NCI-H510A treated with DMSO at 0.1 percent for 48 hours (cell line): ENCODE measurements at regions not wholly inside any gene's neighbourhood (a gene's known extent, or its start where the extent isn't known, plus 50 kb on each side); places are given as distances from the start of the nearest gene placed in this dataset.
A peak's percentile ranks its signal among the peaks of the same experiment; 100 is the strongest.
"Not testable (repeated sequence)": the region's sequence is repeated elsewhere in the genome, so short reads cannot be mapped to it uniquely, and the experiment has no call there.

Experiments
- DNase-seq: peaks from one replicate; lab custom pipeline; 2025; lab: John Stamatoyannopoulos, UW

DNA sequence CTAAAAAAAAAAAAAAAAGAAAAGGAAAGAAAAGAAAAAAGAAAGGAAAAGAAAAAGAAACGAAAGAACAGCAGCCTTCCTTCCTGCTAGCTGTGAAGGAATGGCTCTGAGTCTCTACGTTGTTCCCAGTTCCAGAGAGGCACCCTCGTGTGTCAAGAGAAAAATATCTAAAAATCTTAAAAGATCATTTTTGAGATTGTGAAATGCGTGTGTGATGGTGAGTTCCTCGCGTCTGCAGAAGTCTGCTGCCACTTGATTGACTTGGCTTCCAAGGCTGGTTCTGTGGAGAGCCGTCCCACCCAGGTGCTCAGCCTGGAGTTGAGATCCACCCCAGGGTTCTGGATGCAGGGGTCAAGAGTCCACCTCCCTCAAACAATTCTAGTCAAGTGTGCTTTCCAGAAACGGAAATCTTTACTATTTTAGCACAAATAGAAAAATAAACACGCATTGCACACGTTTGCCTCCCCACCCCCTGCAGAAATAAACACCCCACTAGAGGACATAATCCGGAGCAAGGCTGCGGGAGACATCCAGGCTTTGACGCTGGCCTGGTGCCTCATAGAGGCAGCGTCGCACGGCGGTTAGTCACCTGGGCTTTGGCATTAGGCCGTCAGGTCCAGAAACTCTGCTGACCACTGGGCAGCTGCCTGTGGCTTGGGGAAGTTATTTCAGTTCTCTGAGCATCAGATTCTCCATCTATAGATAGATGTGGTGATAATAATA, 265.4 kb downstream of the FAM43A start:
- no peak for DNase-seq

DNA sequence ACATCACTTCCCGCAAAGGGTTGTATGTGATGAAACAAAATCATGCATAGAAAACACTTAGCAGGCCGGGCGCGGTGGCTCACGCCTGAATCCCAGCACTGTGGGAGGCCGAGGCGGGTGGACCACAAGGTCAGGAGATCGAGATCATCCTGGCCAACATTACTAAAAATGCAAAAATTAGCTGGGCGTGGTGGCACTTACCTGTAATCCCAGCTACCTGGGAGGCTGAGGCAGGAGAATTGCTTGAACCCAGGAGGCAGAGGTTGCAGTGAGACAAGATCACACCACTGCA, 265.9 kb downstream of the FAM43A start:
- DNase-seq, result not testable (repeated sequence)

DNA sequence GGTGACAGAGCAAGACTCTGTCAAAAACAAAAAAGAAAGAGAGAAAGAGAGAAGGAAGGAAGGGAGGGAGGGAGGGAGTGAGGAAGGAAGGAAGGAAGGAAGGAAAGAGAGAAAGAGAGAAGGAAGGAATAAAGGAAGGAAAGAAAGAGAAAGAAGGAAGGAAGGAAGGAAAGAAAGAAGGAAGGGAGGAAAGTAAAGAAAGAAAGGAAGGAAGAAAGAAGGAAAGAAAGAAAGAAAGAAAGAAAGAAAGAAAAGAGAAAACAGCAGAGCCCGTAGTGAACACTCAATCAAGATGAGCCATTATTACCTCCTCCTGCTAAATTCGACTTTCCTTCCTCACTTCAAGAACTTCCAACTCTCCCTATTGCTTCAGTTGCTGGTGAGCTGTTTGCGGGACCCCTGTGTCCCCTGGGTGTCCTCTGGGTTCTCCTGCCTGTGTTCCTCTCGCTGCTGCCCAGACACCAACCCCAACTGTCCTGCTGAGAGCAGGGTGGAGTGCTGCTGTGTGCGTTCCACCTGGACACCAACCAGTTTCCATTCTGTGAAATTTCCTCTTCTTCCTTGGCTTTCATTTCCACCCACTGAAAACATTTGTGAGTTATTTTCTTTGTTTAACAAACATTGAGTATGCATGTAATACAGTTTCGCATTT, 266.4 kb downstream of the FAM43A start:
- DNase-seq, result no peak

DNA sequence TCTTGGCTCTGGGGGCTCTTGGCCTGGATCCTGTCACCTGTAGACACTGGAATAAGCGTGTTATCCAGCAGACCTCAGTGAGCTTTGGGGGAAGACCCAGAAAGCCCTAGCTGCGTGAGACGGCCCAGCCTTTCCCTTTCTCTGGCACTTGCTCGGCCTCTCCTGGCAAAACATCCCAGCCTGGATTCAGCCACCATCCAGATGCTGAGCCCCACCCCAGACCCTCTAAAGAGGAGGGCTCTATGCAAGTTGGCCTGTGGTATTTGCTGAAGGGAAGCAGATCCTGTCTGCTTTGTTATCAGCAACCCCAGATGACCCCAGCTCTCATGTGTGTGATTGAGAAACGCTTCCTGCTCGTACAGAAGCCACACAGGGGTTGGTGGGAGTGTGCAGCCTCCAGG, 267.2 kb downstream of the FAM43A start:
- peak; percentile 20 for DNase-seq

DNA sequence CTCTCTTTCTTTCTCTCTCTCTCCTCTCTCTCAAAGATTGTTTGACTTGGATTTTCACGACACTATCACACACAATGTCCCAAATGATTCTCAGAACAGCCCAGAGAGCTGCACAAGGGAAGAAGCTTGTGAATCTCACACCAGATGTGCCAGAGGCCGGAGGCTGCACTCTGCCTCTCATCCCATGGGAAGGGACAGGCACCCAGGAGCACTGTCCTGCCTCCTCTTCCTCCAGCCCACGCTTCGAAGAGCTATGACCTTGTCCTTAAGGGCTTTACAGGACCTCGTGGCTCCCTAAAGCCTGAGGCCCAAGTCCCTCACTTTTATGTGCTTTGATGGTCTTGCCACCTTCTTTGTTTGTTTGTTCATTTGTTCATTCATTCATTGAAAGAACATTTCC, 267.6 kb downstream of the FAM43A start:
- DNase-seq, result no peak

DNA sequence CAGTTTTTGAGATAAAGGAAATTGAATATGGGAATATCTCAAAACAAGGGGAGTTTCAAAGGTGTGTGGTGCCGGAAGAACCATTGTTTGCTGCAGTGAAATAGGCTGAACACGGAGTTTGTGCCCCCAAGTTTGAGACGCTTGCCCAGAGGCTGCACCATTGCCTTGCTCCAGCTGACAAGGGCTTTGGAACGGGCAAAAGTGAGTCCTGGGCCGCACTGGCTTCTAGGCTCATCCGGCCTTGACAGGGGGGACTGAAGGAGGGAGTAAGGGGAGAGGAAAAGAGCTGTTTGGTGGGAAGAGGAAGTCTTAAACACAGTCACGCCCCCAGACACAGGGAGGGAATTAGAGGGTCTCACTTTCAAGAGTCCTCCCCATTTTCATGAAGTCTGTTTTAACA, 269.9 kb downstream of the FAM43A start:
- DNase-seq, result no peak

DNA sequence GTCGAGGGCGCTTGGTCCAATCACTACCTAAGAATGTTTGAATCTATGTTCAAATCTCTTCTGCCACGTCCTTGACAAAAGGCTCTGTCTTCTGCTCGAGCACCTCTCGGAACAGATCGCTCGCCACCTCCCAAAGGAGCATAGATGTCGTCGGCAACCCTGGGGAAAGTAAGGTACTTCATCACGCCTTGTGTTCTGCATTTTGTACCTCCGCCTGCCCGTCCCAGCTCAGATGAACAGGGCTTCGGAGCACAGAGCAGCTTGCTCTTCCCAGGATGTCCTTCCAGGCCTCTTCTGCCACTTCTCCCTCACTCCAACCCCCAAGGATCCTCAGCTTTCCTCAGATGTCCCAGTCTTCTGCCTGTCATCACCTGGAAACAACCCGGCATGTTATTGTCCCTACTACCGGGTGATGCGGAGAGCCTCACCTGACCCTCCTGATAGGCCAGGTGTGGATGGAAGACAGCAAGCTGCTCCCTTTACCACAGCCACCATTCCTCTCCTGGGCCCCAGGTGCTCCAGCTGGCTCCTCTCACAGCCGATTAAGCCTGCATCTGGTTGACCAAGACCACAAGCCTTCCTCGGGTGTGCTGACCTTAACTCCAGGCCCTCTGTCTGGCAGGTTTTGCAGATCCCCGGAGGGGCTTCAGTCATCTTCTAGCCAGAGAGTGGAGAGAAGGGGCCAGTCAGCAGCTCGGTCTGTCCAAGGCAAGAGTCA, 270.5 kb downstream of the FAM43A start:
- no peak for DNase-seq

DNA sequence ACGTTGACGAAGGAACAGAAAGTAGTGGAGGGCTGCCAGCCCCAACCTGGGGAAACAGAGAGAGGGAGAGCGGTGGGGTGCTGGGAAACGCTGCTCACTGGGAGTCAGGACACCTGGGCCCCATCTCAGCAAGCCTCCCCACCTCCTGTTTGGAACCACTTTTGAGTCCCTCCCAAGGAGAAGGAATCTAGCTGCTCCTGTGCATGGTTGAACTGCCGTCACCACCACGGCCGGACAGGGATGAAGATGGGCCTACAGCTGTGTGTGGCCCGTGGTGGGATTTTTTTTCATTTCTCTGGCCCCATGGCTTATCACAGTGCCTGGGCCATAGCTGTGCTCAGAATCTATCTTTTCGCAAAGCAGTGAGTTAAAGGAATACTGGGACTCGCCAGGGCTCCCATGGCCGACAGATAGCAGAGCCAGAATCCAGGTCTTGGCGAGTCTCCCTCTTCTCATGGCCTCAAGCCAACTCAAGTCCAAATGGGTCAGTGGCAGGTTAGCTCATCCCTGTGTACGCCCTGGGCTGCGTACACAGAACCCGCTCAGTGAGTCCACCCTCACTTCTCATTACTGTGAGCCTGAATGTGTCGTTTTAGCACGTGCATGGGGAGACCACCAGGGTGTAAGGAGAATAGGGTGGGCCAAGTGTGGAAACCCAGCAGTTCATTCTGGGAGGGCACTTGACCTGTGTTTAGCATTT, 271.2 kb downstream of the FAM43A start:
- no peak for DNase-seq

DNA sequence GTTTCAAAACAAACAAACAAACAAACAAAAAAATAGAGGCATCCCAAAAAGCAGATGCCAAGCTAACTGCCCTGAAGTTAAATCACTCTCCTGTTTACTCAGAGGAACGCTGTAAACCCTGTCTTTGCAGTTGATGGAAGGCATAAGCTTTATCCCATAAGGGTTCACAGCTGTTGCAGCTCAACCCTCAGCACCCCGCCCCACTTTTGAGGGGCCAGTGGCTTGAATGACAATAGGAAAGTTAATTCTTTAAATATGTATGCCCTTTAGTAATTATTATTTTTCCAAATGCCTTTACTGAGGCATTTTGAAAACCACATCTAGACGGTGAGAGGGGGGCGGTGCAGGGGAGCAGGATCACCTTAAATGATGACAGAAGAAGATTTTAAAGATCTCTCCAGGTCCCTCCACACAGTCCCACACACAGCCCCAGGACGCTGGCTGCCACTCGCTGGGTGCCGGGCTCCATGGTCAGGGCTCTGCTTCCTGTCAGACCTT, 272.1 kb downstream of the FAM43A start:
- DNase-seq, result no peak

DNA sequence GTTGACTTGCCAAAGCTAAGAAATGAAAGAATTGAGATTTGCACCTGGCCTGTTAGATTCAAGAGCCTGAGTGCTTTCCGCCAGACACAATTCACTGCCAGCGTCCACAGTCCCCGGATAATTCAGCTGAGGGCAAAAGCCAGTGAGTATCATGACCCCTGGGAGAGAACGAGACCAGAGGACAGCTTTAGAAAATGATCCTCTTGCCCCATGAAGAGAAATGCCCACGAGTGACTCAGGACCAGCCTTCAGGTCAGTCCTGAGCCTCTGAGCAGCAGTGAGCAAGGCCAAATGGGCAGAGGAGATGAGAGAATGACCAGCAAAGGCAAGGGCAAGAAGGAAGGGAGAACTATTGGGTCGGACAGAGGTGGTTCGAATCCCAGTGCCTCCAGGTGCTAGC, 273.5 kb downstream of the FAM43A start:
- no peak for DNase-seq

DNA sequence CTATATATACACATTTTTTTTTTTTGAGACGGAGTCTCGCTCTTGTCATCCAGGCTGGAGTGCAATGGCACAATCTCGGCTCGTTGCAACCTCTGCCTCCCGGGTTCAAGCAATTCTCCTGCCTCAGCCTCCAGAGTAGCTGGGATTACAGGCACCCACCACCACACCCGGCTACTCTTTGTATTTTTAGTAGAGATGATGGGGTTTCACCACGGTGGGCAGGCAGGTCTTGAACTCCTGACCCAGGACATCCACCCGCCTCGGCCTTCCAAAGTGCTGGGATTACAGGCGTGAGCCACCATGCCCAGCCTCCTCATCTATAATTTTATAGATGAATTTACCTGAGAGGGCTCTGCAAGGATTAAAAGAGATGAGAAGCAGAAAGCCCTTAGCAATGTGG, 274.0 kb downstream of the FAM43A start:
- DNase-seq, result not testable (repeated sequence)

DNA sequence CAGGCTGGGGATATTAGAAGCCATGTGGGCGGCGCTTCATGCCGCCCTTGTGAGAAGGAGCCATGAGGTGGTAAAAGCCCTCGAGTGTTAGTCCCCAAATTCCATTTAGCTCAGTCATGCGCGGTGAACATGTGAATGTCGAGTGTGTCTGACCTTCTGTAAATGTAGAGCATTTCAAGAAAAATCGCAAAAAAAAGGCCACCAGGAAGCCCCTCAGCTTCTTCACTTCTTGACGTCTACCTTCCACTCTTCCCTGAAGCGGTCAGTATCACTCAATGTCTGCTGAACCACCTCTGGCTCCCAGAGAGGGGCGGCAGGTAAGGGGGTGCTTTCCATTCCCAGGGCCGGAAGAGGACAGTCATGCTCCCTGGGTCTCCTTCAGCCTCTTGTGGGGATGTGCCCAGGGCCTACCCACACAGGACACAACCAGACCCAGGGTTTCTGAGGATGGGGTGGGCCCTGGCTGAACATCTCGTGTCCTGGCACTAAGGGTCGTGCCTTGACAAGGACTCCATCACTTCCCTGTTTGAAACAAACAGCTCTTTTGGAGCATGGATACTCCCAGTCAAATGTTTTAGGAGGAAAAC, 274.9 kb downstream of the FAM43A start:
- DNase-seq, result no peak

DNA sequence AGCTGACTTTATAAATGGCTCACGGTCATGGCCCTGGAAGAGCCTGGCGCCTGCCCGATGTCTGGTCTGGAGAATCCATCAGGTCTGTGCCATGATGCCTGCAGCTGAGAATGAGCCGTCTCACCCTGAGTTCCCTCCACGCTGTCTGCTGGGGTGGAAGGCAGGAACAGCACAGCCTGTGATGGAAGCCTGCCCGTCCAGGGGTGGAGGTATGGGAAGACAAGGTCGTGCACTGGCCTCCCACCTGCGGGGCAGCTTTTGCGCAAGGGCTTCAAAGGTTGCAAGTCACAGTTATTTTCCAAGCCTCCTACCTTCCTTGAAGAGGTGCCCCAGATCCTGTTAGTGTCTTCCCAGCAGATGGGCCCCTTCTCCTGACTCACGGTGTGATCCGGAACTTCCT, 275.5 kb downstream of the FAM43A start:
- no peak for DNase-seq

DNA sequence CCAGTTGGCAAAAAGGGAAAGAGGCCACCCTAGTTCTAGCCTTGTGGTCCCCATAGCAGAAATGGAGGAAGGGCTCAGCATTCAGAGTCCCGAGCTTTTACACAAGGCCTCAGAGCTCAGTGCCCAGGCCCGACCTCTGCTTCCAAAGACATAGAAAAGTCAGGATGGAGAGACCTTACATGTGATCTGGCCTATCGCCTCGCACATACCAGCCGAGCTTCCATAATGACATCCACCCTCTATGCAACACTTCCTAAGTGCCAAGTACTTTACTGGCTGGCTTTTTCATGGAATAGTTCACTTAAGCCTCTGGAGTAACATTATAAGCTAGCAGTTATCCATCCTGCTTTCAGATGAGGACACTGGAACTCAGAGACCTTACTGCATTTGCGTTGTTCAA, 275.9 kb downstream of the FAM43A start:
- no peak for DNase-seq

DNA sequence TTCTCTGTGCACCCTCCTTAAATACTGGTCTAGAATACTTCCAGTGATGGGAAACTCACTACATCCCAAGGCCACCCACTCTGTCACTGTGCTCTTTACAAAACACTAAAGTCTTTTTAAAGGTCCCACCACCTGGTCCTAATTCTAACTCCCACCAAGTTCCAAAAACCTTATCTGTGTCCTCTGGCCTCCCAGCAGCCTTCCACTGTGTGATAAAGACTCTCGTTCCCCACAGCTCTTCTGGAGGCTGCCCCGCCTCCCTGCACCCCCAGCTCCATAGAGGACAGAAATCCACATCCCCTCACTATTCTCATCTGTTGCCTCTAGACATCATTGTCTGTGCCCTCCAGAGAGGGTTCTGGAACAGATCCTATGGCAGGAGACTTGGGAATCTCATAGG, 276.4 kb downstream of the FAM43A start:
- DNase-seq, result no peak

DNA sequence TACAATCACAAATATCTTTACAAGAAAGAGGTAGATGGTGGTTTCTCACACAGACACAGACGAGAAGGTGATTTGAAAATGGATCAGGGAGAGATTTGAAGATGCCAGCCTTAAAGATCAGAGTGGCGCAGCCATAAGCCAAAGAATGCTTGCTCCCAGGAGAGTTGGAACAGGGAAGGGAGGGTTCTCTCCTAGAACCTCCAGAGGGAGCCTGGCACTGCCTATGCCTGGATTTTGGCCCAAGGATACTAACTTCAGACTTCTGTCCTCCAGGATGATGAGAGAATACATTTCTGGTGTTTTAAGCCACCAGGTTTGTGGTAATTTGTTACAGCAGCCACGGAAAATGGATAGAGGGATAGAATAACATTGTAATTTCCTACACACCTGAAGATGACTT, 279.1 kb downstream of the FAM43A start:
- DNase-seq, result no peak

DNA sequence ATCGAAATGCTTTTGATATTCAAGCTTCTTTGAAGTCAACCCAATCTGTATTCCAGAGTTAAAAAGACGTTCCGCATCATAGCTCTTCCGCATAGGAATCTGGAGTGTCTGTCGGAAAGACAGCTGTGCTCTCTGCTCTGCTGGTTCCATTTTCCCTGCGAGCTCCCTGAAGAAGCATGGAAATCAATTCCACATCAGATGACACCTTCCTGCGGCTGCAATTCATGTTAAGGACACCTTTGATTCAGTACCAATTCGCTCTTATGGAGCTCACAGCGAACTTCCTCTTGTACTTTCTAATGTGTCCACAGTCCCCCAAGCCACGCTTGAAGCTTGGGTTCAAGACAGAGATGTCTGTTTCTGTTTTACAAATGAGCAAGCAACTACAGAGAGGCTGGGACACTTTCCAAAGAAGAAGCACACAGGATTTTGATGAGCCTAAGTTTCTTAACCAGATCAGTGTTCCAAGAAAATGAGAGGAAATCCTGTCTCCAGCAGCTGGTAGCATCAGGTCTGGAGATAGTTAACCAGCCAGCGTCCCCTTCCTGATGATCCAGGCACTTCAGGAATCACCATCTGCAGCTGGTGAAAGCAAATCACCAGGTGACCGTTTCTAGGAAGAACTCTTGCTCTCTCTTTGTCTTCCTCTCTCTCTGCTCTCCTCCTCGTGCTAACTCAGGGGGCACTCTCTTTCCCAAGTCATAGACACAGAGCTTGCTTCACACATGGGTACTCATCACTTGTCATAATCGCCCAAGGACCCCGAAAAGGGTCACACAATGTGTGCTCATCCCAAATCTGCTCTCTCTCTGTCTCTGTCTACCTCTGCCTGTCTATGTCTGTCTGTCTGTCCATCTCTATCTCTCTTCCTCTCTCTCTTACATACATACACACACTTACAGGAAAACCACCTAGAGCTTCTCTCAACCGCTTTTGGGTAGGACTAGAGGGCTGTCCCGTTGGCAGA, 281.8 kb downstream of the FAM43A start:
- DNase-seq, result peak; percentile 40

DNA sequence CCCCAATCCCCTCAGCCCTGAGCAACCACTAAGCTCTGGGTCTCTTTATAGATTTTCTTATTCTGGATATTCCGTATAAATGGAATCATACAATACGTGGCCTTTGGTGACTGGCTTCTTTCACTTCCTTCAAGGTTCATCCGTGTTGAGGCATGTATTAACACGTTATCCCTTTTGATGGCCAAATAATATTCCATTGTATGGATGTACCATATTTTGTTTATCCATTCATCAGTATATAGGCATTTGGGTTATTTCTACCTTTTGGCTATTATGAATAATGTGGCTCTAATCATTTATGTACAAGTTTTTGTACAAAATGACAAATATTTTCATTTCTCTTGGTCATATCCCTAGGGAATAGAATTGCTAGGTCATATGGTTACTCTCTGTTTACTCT, 284.4 kb downstream of the FAM43A start:
- DNase-seq, result no peak

DNA sequence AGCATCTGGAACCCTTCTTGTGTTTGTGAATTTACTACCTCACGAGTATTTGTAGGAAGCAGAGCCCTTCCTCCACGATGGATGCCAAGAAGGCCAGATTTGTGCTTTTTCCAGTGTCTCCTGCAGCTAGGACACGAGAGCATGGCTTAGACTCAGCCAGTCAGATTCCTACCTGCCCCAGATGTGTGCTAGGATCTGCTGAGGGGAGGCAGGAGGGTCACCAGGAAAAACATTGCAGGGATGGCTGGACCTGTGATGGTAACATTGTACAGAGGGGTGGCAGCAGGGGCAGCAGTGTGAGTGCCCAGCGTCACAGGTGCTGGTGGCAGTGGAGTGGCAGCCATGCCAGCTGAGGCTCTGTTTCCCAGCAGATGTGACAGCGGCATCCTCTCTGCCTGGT, 285.3 kb downstream of the FAM43A start:
- no peak for DNase-seq

DNA sequence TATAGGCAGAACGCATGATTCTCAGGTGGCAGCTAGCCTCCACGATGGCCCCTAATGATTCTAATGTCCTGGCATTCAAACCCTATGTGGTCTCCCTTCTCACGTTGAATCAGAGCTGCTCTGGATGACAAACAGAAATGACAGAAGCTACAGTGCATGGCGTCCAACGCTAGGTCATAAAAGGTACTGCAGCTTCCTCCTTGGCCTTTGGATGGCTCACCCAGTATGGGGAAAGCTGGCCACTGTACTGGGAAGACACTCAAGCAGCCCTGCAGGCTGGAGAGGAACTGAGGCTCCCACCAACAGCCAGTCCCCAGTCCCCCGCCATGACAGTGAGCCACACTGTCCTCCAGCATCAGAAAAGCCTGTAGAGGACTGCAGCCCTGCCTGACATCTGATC, 286.3 kb downstream of the FAM43A start:
- DNase-seq, result no peak

DNA sequence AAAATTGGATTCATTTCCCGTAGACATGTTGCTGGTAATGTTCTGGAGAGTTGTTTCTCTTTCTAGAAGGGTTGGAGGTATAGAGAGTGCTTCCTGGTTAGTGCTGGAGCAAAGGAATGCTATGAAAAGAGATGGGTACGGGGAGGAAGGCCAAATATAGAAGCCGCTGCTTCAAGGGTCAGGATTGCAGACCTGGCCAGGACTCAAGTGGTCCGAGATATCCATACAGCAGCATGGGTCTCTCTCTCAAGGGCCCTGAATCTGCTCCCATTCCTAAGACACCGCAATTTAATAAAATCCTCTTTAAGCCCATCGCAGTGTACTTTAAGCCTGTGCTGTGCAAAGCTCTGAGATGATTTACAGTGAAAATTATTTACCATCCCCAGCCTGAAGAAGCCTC, 287.0 kb downstream of the FAM43A start:
- DNase-seq, result no peak
